Coronary artery (tissue), 2 donors: ENCODE measurements at regions not wholly inside any gene's neighbourhood (a gene's known extent, or its start where the extent isn't known, plus 50 kb on each side); places are given as distances from the start of the nearest gene placed in this dataset.
"Not testable (repeated sequence)": the region's sequence is repeated elsewhere in the genome, so short reads cannot be mapped to it uniquely, and the experiment has no call there.

ENCODE experiments used
- DNase-seq: peaks from one replicate; pipeline ENCODE4 v3.0.0-alpha.2; 2017; ENCODE audit warnings: low spot score
- H3K27ac ChIP-seq, 2 donors: fragments of 200-600 bp; sonication (generic); one replicate each; pipeline ENCODE4 v1.5.1; 2016 to 2019
- H3K4me3 ChIP-seq: fragments of 200-600 bp; sonication (generic); 2 replicates; pipeline ENCODE4 v1.5.1; 2016; ENCODE audit warnings: mild to moderate bottlenecking, moderate library complexity
- TF ChIP-seq, protein P1 (sequence below): fragments of 200-600 bp; sonication (generic); IDR thresholded peaks from one replicate; pipeline ENCODE4 v1.5.1; 2019; ENCODE audit warnings: antibody characterized with exemption

DNA sequence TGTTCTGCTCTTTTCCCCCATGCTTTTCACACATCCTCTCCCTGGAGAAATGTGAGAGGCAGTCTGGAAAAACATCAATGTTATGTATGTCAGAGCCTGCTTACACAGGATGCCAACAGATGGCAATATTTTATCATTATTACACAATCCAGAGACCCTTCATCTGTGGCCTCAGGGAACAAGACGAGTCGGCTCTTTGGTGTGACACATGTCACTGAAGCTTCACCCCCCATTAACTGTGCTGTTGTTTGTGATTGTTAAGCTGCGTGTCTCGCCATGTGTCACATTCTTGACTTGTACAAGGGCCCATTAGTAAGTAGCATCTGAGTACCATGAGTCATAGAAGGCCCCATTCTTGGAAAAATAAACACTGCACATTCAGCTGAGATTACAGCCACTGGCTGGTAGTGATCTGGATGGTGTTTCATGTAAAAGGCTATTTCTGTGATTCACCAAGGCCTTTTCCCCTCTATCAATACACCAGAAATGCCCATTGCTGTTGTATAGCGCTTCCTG is 682.1 kb upstream of the SOX9 start:
- H3K4me3 ChIP-seq: no peak overlapping the region
- no peak for DNase-seq
- H3K27ac ChIP-seq: no peak overlapping the region
- TF ChIP-seq, protein P1, sequence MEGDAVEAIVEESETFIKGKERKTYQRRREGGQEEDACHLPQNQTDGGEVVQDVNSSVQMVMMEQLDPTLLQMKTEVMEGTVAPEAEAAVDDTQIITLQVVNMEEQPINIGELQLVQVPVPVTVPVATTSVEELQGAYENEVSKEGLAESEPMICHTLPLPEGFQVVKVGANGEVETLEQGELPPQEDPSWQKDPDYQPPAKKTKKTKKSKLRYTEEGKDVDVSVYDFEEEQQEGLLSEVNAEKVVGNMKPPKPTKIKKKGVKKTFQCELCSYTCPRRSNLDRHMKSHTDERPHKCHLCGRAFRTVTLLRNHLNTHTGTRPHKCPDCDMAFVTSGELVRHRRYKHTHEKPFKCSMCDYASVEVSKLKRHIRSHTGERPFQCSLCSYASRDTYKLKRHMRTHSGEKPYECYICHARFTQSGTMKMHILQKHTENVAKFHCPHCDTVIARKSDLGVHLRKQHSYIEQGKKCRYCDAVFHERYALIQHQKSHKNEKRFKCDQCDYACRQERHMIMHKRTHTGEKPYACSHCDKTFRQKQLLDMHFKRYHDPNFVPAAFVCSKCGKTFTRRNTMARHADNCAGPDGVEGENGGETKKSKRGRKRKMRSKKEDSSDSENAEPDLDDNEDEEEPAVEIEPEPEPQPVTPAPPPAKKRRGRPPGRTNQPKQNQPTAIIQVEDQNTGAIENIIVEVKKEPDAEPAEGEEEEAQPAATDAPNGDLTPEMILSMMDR: no peak

DNA sequence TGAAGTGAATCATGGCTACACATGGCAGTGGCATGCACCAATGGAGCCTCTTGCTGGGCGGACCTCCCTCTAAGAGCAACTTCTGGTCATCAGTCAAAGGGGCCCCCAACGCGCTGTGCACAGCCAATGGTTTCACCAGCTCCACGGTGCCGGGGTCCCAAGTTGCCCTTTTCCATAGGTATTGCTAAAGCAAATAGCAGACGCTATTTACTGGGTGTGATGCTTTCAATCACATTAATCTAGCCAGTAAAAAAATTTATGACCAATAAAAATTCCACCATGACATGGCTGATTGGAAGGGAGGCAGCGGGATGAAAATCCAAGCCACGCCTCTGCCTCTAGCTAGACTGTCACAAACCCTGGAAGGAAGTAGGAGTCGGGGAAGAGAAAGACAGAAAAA is 680.3 kb upstream of the SOX9 start:
- Histone ChIP-seq H3K27ac (no peak overlapping the region), H3K4me3 (no peak overlapping the region)
- TF ChIP-seq, protein P1: no peak
- no peak for DNase-seq

DNA sequence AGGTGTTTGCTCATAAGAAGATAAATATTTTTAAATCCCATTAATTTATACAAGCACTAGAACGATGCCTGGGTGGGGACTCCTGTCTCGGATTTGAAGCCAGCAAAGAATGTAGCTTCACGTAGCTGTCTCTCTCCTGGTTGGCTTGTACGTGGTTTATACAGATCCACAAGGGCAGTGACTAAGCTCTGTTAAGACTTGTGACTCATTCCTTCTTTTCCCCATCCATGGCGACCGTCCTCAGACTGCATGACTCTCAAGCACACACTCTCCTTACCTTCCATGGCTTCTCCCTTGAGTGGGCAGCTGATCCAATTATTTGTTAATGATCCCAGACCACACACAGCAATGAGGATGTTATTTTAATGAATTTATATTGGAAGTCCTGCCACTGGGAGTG is 679.7 kb upstream of the SOX9 start:
- DNase-seq: no peak
- H3K27ac ChIP-seq: no peak overlapping the region
- TF ChIP-seq, protein P1: no peak
- no peak overlapping the region for H3K4me3 ChIP-seq

DNA sequence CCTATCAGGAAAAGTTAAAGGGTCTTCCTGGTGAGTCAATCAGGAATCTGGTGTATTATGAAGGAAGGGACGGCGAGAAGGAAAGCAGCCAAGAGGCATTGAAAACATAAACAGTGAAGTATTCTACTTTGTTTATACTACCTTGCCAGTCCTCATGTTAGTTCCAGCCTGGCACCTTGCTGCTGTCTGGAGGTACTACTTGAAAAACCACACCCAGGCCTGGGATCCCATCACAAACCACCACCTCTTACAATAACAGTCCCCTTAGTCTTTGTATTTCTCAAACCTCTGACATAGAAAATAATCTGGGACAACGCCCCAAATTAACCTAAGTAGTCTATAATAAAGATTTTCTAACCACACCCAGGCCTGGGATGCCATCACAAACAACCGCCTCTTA is 676.7 kb upstream of the SOX9 start:
- Histone ChIP-seq H3K4me3 (no peak overlapping the region), H3K27ac (no peak overlapping the region)
- DNase-seq: no peak
- TF ChIP-seq, protein P1: no peak

DNA sequence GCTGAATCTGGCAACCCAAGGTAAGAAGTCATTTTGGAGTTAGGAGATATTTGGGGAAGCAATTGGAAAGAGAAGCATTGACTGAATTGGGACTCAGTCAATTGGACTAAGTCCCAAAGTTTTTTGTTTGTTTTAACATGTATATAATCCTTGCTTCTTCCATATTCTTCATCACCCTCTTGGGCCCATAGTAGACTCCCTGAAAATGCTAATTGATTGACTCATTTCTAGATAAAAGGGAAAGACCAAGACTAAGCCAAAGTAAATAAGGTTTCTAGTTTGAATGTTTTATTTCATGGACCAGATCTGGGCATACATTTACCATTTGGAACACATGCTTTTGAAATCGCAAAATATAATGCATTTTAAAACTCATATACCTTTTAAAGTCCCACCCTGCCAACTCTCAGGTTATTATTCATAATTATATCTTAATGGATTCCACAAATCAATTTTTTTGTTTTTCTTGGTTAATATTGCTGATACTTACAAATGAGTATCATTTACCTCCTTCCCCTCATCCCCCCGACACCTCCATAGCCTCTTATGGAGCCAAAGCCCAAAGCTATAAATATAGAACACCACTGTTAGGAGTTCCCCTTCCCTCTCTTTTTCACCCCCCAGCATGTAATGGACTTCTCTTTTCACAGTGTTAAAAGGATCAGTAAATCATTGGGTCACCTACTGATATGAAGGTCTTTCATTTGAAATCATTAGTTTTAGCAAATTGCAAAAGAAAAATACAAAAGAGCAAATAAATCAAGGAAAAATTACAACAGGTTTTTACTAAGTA is 674.0 kb upstream of the SOX9 start:
- H3K4me3 ChIP-seq: no peak overlapping the region
- TF ChIP-seq, protein P1: no peak
- no peak overlapping the region for H3K27ac ChIP-seq
- no peak for DNase-seq

DNA sequence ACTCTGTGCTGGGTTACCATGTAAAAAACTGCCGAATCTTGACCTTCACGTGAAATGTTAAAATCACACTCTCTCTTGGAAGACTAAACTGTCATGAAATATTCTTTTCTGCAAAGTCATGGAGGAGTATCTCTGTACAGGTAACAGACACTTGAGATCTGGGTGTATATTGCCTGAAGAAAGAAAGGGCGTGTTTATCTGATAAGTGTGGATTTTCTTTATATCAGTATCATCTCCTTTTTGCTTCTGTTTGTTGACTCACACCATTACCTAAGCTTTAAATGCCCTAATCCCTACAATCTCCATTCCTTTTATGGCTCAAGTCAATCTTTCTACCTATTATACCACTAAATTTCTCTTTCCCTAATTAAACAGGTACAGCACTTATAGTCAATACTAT is 673.2 kb upstream of the SOX9 start:
- H3K27ac ChIP-seq: no peak overlapping the region
- DNase-seq: no peak
- H3K4me3 ChIP-seq: no peak overlapping the region
- TF ChIP-seq, protein P1: no peak

DNA sequence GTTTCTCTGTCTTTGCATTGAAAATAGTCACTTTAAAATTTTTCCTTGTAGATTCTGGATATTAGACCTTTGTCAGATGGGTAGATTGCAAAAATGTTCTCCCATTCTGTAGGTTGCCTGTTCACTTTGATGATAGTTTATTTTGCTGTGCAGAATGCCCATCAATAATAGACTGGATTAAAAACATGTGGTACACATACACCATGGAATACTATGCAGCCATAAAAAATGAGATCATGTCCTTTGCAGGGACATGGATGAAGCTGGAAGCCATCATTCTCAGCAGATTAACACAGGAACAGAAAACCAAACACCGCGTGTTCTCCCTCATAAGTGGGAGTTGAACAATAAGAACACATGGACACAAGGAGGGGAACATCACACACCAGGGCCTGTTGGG is 670.2 kb upstream of the SOX9 start:
- DNase-seq, H3K27ac ChIP-seq, H3K4me3 ChIP-seq: not testable (repeated sequence)
